ENCODE measurements at regions not wholly inside any gene's neighbourhood (a gene's known extent, or its start where the extent isn't known, plus 50 kb on each side); places are given as distances from the start of the nearest gene placed in this dataset.

DNA sequence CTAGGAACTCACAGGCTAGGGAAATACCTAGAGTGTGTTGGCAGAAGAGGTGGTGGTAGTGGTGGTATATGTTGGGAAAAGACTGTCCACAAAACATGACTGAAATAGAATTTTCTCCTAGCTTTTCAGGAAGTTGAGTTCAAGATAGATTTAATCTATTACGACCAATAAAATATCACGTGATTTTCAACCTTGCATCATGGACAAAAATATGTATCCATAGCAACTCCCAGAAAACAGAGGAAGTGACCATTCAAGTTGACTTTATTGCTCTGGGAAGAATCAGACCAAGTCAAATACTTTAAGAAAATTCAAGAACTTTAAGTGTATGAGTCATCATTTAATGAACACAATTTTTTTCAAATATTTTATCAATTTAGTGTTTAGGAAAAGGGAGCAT is 347.0 kb upstream of the ZNF385D start:
- Histone ChIP-seq H3K9ac (ENCODE audit: low read length) (no peak overlapping the region), H3K27ac (ENCODE audit: low read depth, low read length) (no peak overlapping the region), H3K36me3 (ENCODE audit: control insufficient read depth, insufficient read depth, low read length) (no peaks in the 10 kb centered on the region), H3K4me3 (ENCODE audit: low read length) (no peak overlapping the region), H3K27me3 (ENCODE audit: control insufficient read depth, insufficient read depth, low read length) (no peaks in the 10 kb centered on the region), H3K4me1 (ENCODE audit: control insufficient read depth, insufficient read depth, low read length) (no peaks in the 10 kb centered on the region)

DNA sequence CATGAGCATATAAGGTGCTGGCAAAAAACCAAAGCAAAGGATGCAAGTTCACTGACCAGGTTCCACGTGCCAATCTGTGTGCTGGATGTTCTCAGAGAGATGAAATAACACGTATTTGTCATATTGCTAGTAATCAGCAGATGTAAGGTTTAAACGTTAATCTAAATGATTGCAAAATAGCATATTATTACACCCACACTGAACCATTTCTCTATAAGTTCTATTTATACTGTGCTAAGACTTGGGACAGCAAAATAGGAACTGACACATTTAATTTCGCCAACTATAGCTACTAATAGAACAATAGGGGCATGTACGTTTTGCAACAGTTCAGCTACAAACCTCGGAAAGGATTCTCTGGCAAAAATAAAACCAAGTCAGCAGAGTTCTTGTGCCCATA is 350.3 kb upstream of the ZNF385D start:
- H3K27ac ChIP-seq (ENCODE audit: low read depth, low read length) = no peak overlapping the region

DNA sequence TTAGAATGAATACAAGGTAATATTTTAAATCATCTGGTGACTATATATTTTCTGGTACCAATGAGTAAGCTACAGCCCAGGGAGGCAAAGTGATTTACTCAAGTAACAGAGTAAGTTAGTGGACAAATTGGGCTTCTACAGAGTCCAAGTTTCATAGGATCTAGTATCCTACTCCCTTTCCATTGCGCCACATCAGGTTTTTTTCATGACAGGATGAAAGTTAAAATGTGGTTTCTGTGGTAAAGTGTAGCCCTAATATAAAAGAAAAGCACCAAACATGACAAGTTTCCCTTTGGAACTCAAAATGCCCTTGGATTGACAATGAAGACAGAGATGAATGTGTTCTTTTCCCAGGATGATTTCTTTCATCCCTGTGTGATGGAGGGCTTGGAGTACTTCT is 350.8 kb upstream of the ZNF385D start:
- Histone ChIP-seq H3K36me3 (ENCODE audit: control insufficient read depth, insufficient read depth, low read length) (no peaks in the 10 kb centered on the region), H3K27ac (ENCODE audit: low read depth, low read length) (no peak overlapping the region), H3K9ac (ENCODE audit: low read length) (no peak overlapping the region), H3K27me3 (ENCODE audit: control insufficient read depth, insufficient read depth, low read length) (no peaks in the 10 kb centered on the region), H3K4me1 (ENCODE audit: control insufficient read depth, insufficient read depth, low read length) (no peaks in the 10 kb centered on the region), H3K4me3 (ENCODE audit: low read length) (no peak overlapping the region)

More for the DNA sequence above, 350.3 kb upstream of the ZNF385D start:
- Histone ChIP-seq H3K4me1 (ENCODE audit: control insufficient read depth, insufficient read depth, low read length) (no peaks in the 10 kb centered on the region), H3K27me3 (ENCODE audit: control insufficient read depth, insufficient read depth, low read length) (no peaks in the 10 kb centered on the region), H3K9ac (ENCODE audit: low read length) (no peak overlapping the region), H3K4me3 (ENCODE audit: low read length) (no peak overlapping the region), H3K36me3 (ENCODE audit: control insufficient read depth, insufficient read depth, low read length) (no peaks in the 10 kb centered on the region)

DNA sequence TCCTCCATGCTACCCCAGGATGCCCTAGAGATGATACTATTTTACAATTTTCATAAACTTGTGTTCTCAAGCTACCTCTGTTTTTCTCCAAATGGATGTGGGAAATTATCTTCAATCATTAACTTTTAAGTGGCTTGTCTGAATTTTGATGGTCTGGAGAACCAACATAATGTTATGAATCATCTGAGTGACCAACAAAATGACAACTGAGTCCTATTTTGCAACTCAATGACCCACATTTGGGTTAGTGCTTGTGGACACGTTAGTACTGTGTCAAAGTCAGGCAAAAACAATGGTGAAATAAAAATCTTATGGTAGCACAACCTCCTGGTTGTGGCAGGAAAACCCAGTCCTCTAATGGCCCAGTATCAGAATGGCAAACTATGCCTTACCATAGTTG is 352.4 kb upstream of the ZNF385D start:
- no peaks in the 10 kb centered on the region for H3K27me3 ChIP-seq (ENCODE audit: control insufficient read depth, insufficient read depth, low read length)
- no peaks in the 10 kb centered on the region for H3K4me1 ChIP-seq (ENCODE audit: control insufficient read depth, insufficient read depth, low read length)
- no peak overlapping the region for H3K4me3 ChIP-seq (ENCODE audit: low read length)
- no peak overlapping the region for H3K9ac ChIP-seq (ENCODE audit: low read length)
- no peaks in the 10 kb centered on the region for H3K36me3 ChIP-seq (ENCODE audit: control insufficient read depth, insufficient read depth, low read length)
- no peak overlapping the region for H3K27ac ChIP-seq (ENCODE audit: low read depth, low read length)

DNA sequence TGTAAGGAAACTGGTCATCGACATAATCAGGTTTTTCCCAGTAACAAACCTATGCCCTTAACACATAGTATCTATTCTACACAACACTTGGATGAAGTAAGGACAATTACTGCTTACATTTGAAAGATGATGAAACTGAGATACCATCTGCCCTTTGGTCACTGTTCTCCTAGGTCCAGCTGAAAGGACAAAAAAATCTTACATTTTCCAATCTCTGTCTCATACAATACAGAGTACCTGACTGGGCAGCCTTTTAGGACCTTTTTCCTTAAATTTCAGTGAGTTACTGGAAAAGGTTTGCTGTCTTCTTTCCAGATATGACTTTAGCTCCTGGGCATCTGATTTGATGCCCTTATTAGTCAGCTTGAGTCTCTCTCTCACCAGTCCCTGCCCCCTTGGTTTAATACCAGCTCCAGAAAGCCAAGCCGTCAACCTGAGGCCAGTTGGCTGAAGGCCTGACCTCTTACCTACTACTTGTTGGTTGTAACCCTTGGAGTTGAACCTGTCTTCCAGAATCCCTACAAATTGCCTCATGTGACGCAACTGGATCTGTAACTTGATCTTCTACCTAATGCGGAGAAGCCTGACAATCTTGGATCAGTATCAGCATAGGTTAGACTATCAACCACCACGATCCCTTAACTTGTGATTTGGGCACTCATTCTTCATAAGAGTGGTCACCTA is 355.3 kb upstream of the ZNF385D start:
- H3K4me1 ChIP-seq (ENCODE audit: control insufficient read depth, insufficient read depth, low read length) = no peaks in the 10 kb centered on the region
- no peak overlapping the region for H3K4me3 ChIP-seq (ENCODE audit: low read length)
- H3K27ac ChIP-seq (ENCODE audit: low read depth, low read length) = no peak overlapping the region
- no peaks in the 10 kb centered on the region for H3K27me3 ChIP-seq (ENCODE audit: control insufficient read depth, insufficient read depth, low read length)
- no peak overlapping the region for H3K9ac ChIP-seq (ENCODE audit: low read length)
- no peaks in the 10 kb centered on the region for H3K36me3 ChIP-seq (ENCODE audit: control insufficient read depth, insufficient read depth, low read length)

DNA sequence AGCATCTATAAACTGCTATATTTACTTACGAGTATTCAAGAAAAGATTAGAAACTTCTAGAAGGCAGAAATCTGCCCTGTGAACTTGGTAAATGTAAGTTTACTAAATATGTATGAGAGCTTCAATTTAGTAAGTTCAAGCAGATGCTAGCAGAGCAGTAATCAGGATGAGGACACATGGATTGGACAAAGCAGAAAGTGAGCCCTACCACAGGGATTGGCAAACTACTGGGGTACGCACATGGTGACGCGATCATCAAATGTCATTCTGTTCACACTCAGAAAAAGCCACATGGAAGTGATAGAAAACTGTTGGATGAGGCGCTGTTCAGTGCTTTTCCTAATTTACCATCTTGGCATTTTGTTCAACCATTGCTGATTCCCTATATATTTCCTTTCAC is 360.2 kb upstream of the ZNF385D start:
- no peak overlapping the region for H3K9ac ChIP-seq (ENCODE audit: low read length)
- no peaks in the 10 kb centered on the region for H3K36me3 ChIP-seq (ENCODE audit: control insufficient read depth, insufficient read depth, low read length)
- H3K4me3 ChIP-seq (ENCODE audit: low read length) = no peak overlapping the region
- no peaks in the 10 kb centered on the region for H3K27me3 ChIP-seq (ENCODE audit: control insufficient read depth, insufficient read depth, low read length)
- H3K4me1 ChIP-seq (ENCODE audit: control insufficient read depth, insufficient read depth, low read length) = no peaks in the 10 kb centered on the region
- no peak overlapping the region for H3K27ac ChIP-seq (ENCODE audit: low read depth, low read length)

DNA sequence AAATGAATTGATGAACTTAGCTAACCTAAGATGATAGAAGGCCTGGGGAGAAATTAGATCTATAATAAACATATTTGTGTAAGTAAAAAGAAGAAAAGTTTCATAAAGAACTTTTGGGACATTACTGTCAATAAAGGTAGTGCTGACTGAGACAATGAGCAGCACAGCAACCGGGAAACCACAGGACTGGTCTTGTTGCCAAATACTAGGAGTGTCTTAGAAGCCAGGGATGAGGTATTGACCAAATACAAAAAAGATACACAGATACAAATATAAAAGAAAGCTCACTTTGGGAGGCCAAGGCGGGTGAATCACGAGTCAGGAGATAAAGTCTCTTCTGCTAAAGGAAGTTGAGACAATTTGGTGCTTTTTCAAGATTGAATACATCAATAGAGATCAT is 362.4 kb upstream of the ZNF385D start:
- Histone ChIP-seq H3K9ac (ENCODE audit: low read length) (no peak overlapping the region), H3K27me3 (ENCODE audit: control insufficient read depth, insufficient read depth, low read length) (no peaks in the 10 kb centered on the region), H3K36me3 (ENCODE audit: control insufficient read depth, insufficient read depth, low read length) (no peaks in the 10 kb centered on the region), H3K27ac (ENCODE audit: low read depth, low read length) (no peak overlapping the region), H3K4me3 (ENCODE audit: low read length) (no peak overlapping the region), H3K4me1 (ENCODE audit: control insufficient read depth, insufficient read depth, low read length) (no peaks in the 10 kb centered on the region)

DNA sequence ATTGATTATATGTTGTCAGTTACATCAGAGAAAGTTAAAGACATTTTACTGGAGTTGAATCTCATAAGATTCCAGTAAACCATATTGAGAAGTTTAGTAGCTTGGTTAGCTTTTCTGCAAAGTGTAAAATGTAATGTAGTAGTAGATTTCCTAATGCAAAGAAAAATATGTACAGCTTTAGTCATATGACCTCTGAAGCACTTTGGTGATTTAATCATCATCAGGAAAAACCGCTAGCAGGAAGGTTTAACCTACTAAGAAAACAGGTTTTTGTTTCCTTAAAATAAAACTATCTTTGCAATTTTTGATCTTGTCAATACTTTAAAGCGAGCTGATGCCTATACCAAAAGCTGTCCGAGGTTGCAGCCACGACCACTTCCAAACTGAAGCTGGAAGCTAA is 364.6 kb upstream of the ZNF385D start:
- Histone ChIP-seq H3K27me3 (ENCODE audit: control insufficient read depth, insufficient read depth, low read length) (no peaks in the 10 kb centered on the region), H3K4me1 (ENCODE audit: control insufficient read depth, insufficient read depth, low read length) (no peaks in the 10 kb centered on the region), H3K27ac (ENCODE audit: low read depth, low read length) (no peak overlapping the region), H3K9ac (ENCODE audit: low read length) (no peak overlapping the region), H3K4me3 (ENCODE audit: low read length) (no peak overlapping the region), H3K36me3 (ENCODE audit: control insufficient read depth, insufficient read depth, low read length) (no peaks in the 10 kb centered on the region)

DNA sequence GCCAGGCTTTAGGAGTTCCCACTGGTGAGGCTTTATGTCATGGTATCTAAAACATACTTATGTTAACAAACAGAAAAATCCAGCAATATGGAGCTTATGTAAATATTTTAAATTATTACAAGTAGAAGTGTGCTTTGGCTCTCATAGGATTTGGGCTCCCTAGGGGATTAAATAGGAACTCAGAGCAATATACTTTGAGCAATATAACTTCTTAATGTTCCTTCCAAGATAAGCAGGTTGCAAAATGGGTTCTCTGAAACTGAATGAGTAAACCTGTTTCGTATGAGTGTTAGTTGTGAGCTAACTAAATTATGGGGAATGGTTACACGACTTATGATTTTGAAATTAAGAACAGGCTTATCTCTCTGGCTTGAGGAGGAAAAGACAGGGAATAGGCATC is 366.1 kb upstream of the ZNF385D start:
- H3K4me1 ChIP-seq (ENCODE audit: control insufficient read depth, insufficient read depth, low read length) = no peaks in the 10 kb centered on the region
- no peak overlapping the region for H3K4me3 ChIP-seq (ENCODE audit: low read length)
- no peaks in the 10 kb centered on the region for H3K27me3 ChIP-seq (ENCODE audit: control insufficient read depth, insufficient read depth, low read length)
- no peaks in the 10 kb centered on the region for H3K36me3 ChIP-seq (ENCODE audit: control insufficient read depth, insufficient read depth, low read length)
- H3K27ac ChIP-seq (ENCODE audit: low read depth, low read length) = no peak overlapping the region
- no peak overlapping the region for H3K9ac ChIP-seq (ENCODE audit: low read length)

DNA sequence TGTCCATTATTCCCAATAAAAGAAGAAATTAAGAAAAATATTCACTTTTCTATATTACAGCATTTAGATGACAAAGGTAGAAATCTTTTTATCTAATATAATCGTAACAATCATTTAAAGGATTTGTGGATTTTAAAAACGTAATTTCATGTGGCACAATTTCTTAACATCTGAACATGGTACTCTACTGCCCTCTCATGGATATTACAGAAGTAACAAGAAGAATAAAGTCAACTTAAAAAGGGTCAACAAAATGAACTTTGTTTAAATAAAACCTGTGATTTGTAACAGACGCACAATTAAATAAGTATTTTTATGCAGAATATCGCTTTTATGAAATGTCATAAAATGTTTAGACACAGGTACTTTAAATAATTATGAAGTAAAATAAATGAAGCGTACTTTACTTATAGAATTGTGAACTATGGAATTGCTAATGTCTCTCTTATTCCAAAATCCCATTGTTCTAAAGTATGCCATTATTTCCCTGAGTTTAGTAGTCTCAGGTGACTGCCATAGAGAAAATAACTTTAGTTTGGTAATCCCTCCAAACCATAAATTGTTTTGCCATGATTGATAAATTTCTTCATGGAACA is 366.8 kb upstream of the ZNF385D start:
- Histone ChIP-seq H3K27ac (ENCODE audit: low read depth, low read length) (no peak overlapping the region), H3K4me1 (ENCODE audit: control insufficient read depth, insufficient read depth, low read length) (no peaks in the 10 kb centered on the region), H3K4me3 (ENCODE audit: low read length) (no peak overlapping the region), H3K36me3 (ENCODE audit: control insufficient read depth, insufficient read depth, low read length) (no peaks in the 10 kb centered on the region), H3K27me3 (ENCODE audit: control insufficient read depth, insufficient read depth, low read length) (no peaks in the 10 kb centered on the region), H3K9ac (ENCODE audit: low read length) (no peak overlapping the region)

DNA sequence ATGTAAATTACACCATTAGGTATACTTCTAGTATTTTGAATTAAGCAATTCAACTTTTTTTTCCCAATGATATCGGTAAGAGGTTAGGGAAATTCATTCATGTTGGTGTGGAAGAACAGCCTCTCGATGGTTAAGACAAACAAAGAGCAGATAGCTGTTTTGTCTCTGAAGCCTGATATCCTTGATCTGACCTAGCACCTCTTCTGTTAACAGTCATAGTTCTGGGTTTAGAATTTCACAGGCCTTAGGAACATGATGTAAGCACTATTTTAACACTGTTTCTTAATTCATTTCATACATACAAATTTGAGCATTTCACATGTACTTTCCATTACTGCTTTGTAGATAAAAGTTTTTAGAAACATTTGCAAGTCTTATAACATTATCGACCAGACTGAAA is 367.5 kb upstream of the ZNF385D start:
- Histone ChIP-seq H3K27ac (ENCODE audit: low read depth, low read length) (no peak overlapping the region), H3K27me3 (ENCODE audit: control insufficient read depth, insufficient read depth, low read length) (no peaks in the 10 kb centered on the region), H3K4me3 (ENCODE audit: low read length) (no peak overlapping the region), H3K36me3 (ENCODE audit: control insufficient read depth, insufficient read depth, low read length) (no peaks in the 10 kb centered on the region), H3K9ac (ENCODE audit: low read length) (no peak overlapping the region), H3K4me1 (ENCODE audit: control insufficient read depth, insufficient read depth, low read length) (no peaks in the 10 kb centered on the region)

DNA sequence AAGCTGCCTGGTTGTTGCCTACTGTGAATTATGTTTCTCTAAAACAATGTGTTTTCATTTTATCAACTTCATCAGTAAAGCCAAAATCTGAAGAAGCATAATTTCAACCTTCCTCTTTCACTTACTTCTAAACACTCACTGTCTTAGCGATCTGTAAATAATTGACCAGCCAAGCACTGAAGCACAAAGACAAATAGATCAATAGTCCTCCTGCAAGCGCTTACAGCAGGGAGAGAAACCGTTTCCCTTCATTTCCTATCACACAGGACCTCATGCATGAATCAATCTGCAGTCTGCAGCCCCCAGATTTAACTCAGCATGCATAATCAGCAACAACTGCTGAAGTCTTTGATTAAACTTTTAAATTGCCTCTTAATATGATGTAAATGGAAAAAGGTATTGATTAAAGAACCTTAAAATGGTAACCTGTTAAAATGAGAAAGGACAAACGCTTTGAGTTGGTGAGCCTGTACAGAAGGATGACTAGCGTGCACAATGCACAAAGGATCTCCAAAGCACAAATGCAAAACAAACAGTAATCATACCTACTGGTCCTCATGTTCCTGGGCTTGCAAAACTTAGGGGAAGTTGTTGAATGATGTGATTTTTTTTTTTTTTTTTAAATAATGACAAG is 370.2 kb upstream of the ZNF385D start:
- no peak overlapping the region for H3K27ac ChIP-seq (ENCODE audit: low read depth, low read length)

DNA sequence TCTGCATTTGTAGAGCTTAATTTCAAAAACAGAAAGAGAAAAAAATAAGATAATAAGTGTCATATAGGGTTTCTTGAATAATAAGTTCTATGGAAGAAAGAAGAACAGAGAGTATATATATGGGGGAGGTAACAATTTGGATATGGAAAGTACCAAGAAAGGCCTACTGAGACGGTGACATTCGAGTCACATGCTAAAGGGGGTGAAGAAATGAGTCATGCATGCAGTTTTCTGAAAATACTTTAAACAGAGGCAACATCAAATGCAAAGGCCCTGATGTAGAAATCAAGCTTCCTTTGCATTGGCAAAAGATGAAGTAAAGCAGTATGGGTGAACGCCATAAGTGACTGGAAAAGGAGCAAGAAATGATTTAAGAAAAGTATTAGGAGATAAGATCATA is 371.6 kb upstream of the ZNF385D start:
- no peak overlapping the region for H3K27ac ChIP-seq (ENCODE audit: low read depth, low read length)
- H3K9ac ChIP-seq (ENCODE audit: low read length) = no peak overlapping the region
- no peaks in the 10 kb centered on the region for H3K4me1 ChIP-seq (ENCODE audit: control insufficient read depth, insufficient read depth, low read length)
- H3K4me3 ChIP-seq (ENCODE audit: low read length) = no peak overlapping the region
- no peaks in the 10 kb centered on the region for H3K27me3 ChIP-seq (ENCODE audit: control insufficient read depth, insufficient read depth, low read length)
- no peaks in the 10 kb centered on the region for H3K36me3 ChIP-seq (ENCODE audit: control insufficient read depth, insufficient read depth, low read length)

More for the DNA sequence above, 370.2 kb upstream of the ZNF385D start:
- no peaks in the 10 kb centered on the region for H3K27me3 ChIP-seq (ENCODE audit: control insufficient read depth, insufficient read depth, low read length)
- H3K4me3 ChIP-seq (ENCODE audit: low read length) = no peak overlapping the region
- H3K36me3 ChIP-seq (ENCODE audit: control insufficient read depth, insufficient read depth, low read length) = no peaks in the 10 kb centered on the region
- no peak overlapping the region for H3K9ac ChIP-seq (ENCODE audit: low read length)
- no peaks in the 10 kb centered on the region for H3K4me1 ChIP-seq (ENCODE audit: control insufficient read depth, insufficient read depth, low read length)
